GM12878 (cell line): ENCODE measurements at regions not wholly inside any gene's neighbourhood (a gene's known extent, or its start where the extent isn't known, plus 50 kb on each side); places are given as distances from the start of the nearest gene placed in this dataset.

ENCODE experiments used
- ATAC-seq: fragments of 200-7000 bp; cut with Tn5 transposase; 3 replicates; pipeline ENCODE4 v1.9.1; 2020; ENCODE audit warnings: mild to moderate bottlenecking, moderate library complexity
- BruUV-seq: library from RNA; stranded (reverse); fragments of 400-500 nt; replicated peaks from 2 replicates; lab custom pipeline; 2021; lab: Mats Ljungman, UMichigan
- CTCF ChIA-PET: fragments of 300-600 bp; sonication (Branson Sonifier 250); formaldehyde crosslinking; extraction: SDS; loops from one replicate; lab custom pipeline; 2021; ENCODE audit warnings: inconsistent platforms; lab: Yijun Ruan, JAX
- POLR2A ChIA-PET: fragments of 350-600 bp; formaldehyde crosslinking; extraction: SDS; loops from one replicate; lab custom pipeline; 2021; ENCODE audit warnings: inconsistent platforms; lab: Charles Lee
- RAD21 ChIA-PET: fragments of 300-600 bp; sonication (Branson Sonifier 250); formaldehyde crosslinking; loops from one replicate; lab custom pipeline; 2023; ENCODE audit warnings: antibody characterized with exemption; ENCODE audit not compliant: unreplicated experiment; lab: Charles Lee
- SMC1A ChIA-PET: fragments of 300-600 bp; sonication (Branson Sonifier 250); formaldehyde crosslinking; loops from one replicate; lab custom pipeline; 2023; ENCODE audit not compliant: unreplicated experiment, uncharacterized antibody; lab: Charles Lee
- DNase-seq: peaks from one replicate; pipeline ENCODE4 v3.0.0-alpha.2; 2011; ENCODE audit warnings: low read depth, low spot score
- FAIRE-seq: peaks from 3 replicates; lab custom pipeline; 2011; peaks lifted over from hg19 to GRCh38; lab: Jason Lieb, UNC
- H2AFZ ChIP-seq: 2 replicates; pipeline ENCODE4 v1.6.0; 2011; ENCODE audit warnings: low read depth, low read length, control low read depth; ENCODE audit not compliant: control insufficient read depth
- H3K27ac ChIP-seq: 2 replicates; pipeline ENCODE4 v1.5.1; 2011; ENCODE audit warnings: control low read depth; ENCODE audit not compliant: control insufficient read depth, insufficient read depth
- H3K27me3 ChIP-seq, 2 experiments: replicated peaks in 1 of 2; 2 replicates each; pipeline versions ENCODE4 v1.6.0 to v1.6.1; 2011; ENCODE audit warnings: low read length in 1 of 2; ENCODE audit not compliant: control insufficient read depth in 2 of 2, insufficient read depth in 2 of 2
- H3K36me3 ChIP-seq, 2 experiments: 2 replicates each; pipeline ENCODE4 v1.5.1; 2011; ENCODE audit warnings: low read length in 1 of 2; ENCODE audit not compliant: control insufficient read depth in 2 of 2, insufficient read depth in 2 of 2
- H3K4me1 ChIP-seq: 2 replicates; pipeline ENCODE4 v1.6.1; 2011; ENCODE audit warnings: mild to moderate bottlenecking, low read length, moderate library complexity, mixed read lengths; ENCODE audit not compliant: control insufficient read depth, insufficient read depth
- H3K4me2 ChIP-seq: 2 replicates; pipeline ENCODE4 v1.6.0; 2011; ENCODE audit warnings: control low read depth; ENCODE audit not compliant: control insufficient read depth, insufficient read depth
- H3K4me3 ChIP-seq: fragments of 200-600 bp; sonication (generic); 2 replicates; pipeline ENCODE4 v1.5.1; 2016
- H3K79me2 ChIP-seq: 2 replicates; pipeline ENCODE4 v1.6.0; 2011; ENCODE audit warnings: low read length; ENCODE audit not compliant: control insufficient read depth, insufficient read depth
- H3K9ac ChIP-seq: 2 replicates; pipeline ENCODE4 v1.8.0; 2011; ENCODE audit warnings: low read length, control low read depth, mixed read lengths; ENCODE audit not compliant: control insufficient read depth, insufficient read depth
- H3K9me3 ChIP-seq: replicated peaks from 3 replicates; pipeline ENCODE4 v1.5.1; 2011; ENCODE audit warnings: mild to moderate bottlenecking, low read length; ENCODE audit not compliant: control insufficient read depth, insufficient read depth
- H4K20me1 ChIP-seq: 2 replicates; pipeline ENCODE4 v1.6.0; 2011; ENCODE audit not compliant: control insufficient read depth, insufficient read depth
- CHD1 ChIP-seq: IDR thresholded peaks from 2 replicates; pipeline ENCODE4 v1.6.1; 2012; ENCODE audit warnings: low read depth, low read length, improper control_type of control experiment
- CHD2 ChIP-seq: IDR thresholded peaks from 2 replicates; pipeline ENCODE4 v1.6.1; 2011; ENCODE audit warnings: low read depth, low read length, improper control_type of control experiment, borderline replicate concordance
- CREB1 ChIP-seq: IDR thresholded peaks from 2 replicates; pipeline ENCODE4 v1.6.1; 2012; ENCODE audit warnings: low read depth, mild to moderate bottlenecking, inconsistent platforms
- ETV6 ChIP-seq, 2 experiments: fragments of 450-650 bp in 1 of 2; IDR thresholded peaks in 1 of 2; conservative IDR thresholded peaks in 1 of 2; 2 replicates each; pipeline ENCODE4 v1.6.1; 2014; ENCODE audit warnings: antibody characterized with exemption in 1 of 2, borderline replicate concordance in 1 of 2, low read depth in 1 of 2, mild to moderate bottlenecking in 1 of 2, moderate library complexity in 1 of 2
- MEF2A ChIP-seq: IDR thresholded peaks from 2 replicates; pipeline ENCODE4 v1.6.1; 2011; ENCODE audit warnings: low read depth, mild to moderate bottlenecking, low read length, moderate library complexity; ENCODE audit not compliant: insufficient read depth
- MTA2 ChIP-seq: fragments of 450-650 bp; IDR thresholded peaks from 2 replicates; pipeline ENCODE4 v1.6.1; 2016; ENCODE audit warnings: low read depth, mild to moderate bottlenecking, moderate library complexity
- MYB ChIP-seq: fragments of 150-350 bp; IDR thresholded peaks from 2 replicates; pipeline ENCODE4 v1.6.1; 2014; ENCODE audit warnings: mild to moderate bottlenecking, low read depth, low read length, borderline replicate concordance
- SP1 ChIP-seq: IDR thresholded peaks from one replicate; pipeline ENCODE4 v1.6.1; 2011; ENCODE audit warnings: low read depth, low read length
- STAT3 ChIP-seq: IDR thresholded peaks from 2 replicates; pipeline ENCODE4 v1.6.1; 2011; ENCODE audit warnings: low read depth, low read length, improper control_type of control experiment
- in situ Hi-C: fragments of 300-500 bp; cut with MboI; formaldehyde crosslinking; loops from 9 replicates; pipeline ENCODE4 v1.14.3; 2018; ENCODE audit warnings: mixed read lengths
- intact Hi-C: fragments of 100-400 bp; cut with micrococcal nuclease; formaldehyde crosslinking; loops from one replicate; pipeline ENCODE4 v1.14.2; 2022; ENCODE audit not compliant: unreplicated experiment
- TF ChIP-seq, protein P1 (sequence below): IDR thresholded peaks from 2 replicates; pipeline ENCODE4 v1.6.1; 2011; ENCODE audit warnings: borderline replicate concordance, low read depth, mild to moderate bottlenecking, moderate library complexity, mixed read lengths, low read length; ENCODE audit not compliant: insufficient read depth; ENCODE audit errors: extremely low read length

DNA sequence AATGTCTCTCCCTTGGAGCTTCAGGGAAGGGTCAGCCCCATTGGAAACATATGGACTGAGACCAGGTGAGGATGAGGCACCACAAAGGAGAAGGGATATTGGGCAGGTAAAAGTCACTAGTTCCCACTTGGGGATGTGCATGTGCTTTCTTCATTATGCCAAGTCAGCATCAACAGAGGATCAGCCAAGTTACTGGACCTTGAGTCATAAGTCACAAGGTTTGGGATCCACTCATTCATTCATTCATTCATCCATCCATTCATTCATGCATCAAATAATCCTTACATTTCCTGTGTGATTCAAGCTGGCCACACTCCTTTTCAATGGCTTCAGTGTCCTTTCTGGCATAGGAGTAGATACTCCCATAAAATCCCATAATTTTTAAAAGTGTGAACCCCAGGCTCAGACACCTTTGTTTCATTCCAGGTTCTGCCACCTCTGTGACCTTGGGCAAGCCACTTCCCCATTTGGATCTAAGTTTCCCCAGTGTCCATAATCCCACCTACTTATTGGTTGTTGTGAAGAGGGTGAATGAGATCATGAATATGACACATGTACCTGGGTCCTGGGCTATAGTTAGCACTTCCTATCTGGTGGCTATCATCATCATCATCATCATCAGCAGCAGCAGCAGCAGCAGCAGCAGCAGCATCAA lies 162.1 kb upstream of the LHX5 start:
- SMC1A ChIA-PET: no interaction called here
- H3K36me3 ChIP-seq: no peaks in the 10 kb centered on the region
- H3K4me3 ChIP-seq: no peak overlapping the region
- intact Hi-C loops (no loop called here), in situ Hi-C loops (no loop called here)
- H3K4me1 ChIP-seq: no peaks in the 10 kb centered on the region
- RAD21 ChIA-PET: no interaction called here
- TF ChIP-seq MEF2A (no peak), MYB (no peak), ETV6 (conservative IDR thresholded peaks at IDR 0.05 in 1 of 2, IDR thresholded peaks at IDR 0.05 in 1 of 2; ENCODE audit: borderline replicate concordance in 1 of 2, low read depth in 1 of 2) (no peak), CHD2 (no peak), STAT3 (no peak), CREB1 (no peak), CHD1 (no peak), MTA2 (no peak), SP1 (no peak)
- TF ChIP-seq, protein P1, sequence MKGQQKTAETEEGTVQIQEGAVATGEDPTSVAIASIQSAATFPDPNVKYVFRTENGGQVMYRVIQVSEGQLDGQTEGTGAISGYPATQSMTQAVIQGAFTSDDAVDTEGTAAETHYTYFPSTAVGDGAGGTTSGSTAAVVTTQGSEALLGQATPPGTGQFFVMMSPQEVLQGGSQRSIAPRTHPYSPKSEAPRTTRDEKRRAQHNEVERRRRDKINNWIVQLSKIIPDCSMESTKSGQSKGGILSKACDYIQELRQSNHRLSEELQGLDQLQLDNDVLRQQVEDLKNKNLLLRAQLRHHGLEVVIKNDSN: no peak
- no peaks in the 10 kb centered on the region for H3K9me3 ChIP-seq
- POLR2A ChIA-PET: no interaction called here
- H3K27me3 ChIP-seq: no peaks in the 10 kb centered on the region; a peak in 1 of 4 replicates
- no peak overlapping the region for H3K9ac ChIP-seq
- no peak overlapping the region for H3K4me2 ChIP-seq
- CTCF ChIA-PET: no interaction called here
- no peaks in the 10 kb centered on the region for H3K79me2 ChIP-seq
- ATAC-seq (no peak), DNase-seq (no peak), FAIRE-seq (no peak)
- H3K27ac ChIP-seq: no peak overlapping the region
- H2AFZ ChIP-seq: no peak overlapping the region
- no TSS peak for BruUV-seq
- H4K20me1 ChIP-seq: no peaks in the 10 kb centered on the region
